Neural cell (in vitro differentiated cells): ENCODE measurements at regions not wholly inside any gene's neighbourhood (a gene's known extent, or its start where the extent isn't known, plus 50 kb on each side); places are given as distances from the start of the nearest gene placed in this dataset.
A peak's percentile ranks its signal among the peaks of the same experiment; 100 is the strongest.

Experiments
- H2AFZ ChIP-seq: fragments of 200-600, 300-800 bp; sonication (generic), shearing (Covaris generic); 2 replicates; pipeline ENCODE4 v1.6.0; 2014; ENCODE audit warnings: low read depth, mild to moderate bottlenecking, antibody characterized with exemption, low read length, moderate library complexity
- H3F3A ChIP-seq: fragments of 200-600 bp; shearing (Covaris generic); 2 replicates; pipeline ENCODE4 v1.6.1; 2016; ENCODE audit warnings: mild to moderate bottlenecking, moderate library complexity, mixed read lengths, antibody characterized with exemption, low read length; ENCODE audit not compliant: insufficient read depth, poor library complexity, severe bottlenecking
- H3K27ac ChIP-seq: fragments of 200-600, 300-800 bp; sonication (generic), shearing (Covaris generic); 2 replicates; pipeline ENCODE4 v1.5.1; 2014; ENCODE audit warnings: mild to moderate bottlenecking, low read length, moderate library complexity
- H3K27me3 ChIP-seq: fragments of 300-800, 200-600 bp; sonication (generic), shearing (Covaris generic); 2 replicates; pipeline ENCODE4 v1.6.0; 2014; ENCODE audit warnings: mild to moderate bottlenecking, low read depth, low read length, moderate library complexity; ENCODE audit not compliant: insufficient read depth
- H3K36me3 ChIP-seq: fragments of 300-800, 200-600 bp; sonication (generic), shearing (Covaris generic); 2 replicates; pipeline ENCODE4 v1.5.1; 2014; ENCODE audit warnings: mild to moderate bottlenecking, antibody characterized with exemption, low read length, moderate library complexity; ENCODE audit not compliant: insufficient read depth
- H3K4me2 ChIP-seq: fragments of 300-800, 200-600 bp; sonication (generic), shearing (Covaris generic); 2 replicates; pipeline ENCODE4 v1.6.0; 2014; ENCODE audit warnings: mild to moderate bottlenecking, low read length
- H3K4me3 ChIP-seq: fragments of 300-800, 200-600 bp; sonication (generic), shearing (Covaris generic); 2 replicates; pipeline ENCODE4 v1.5.1; 2014; ENCODE audit warnings: mild to moderate bottlenecking, low read length, moderate library complexity
- H3K79me2 ChIP-seq: fragments of 200-600 bp; shearing (Covaris generic); replicated peaks from 2 replicates; pipeline ENCODE4 v1.6.0; 2014; ENCODE audit warnings: mild to moderate bottlenecking, low read length, moderate library complexity; ENCODE audit not compliant: insufficient read depth
- H3K9ac ChIP-seq: fragments of 300-800, 200-600 bp; sonication (generic), shearing (Covaris generic); 2 replicates; pipeline ENCODE4 v1.6.1; 2016; ENCODE audit warnings: mild to moderate bottlenecking, low read length, mixed read lengths
- H3K9me2 ChIP-seq: fragments of 200-600 bp; shearing (Covaris generic); 2 replicates; pipeline ENCODE4 v1.6.1; 2016; ENCODE audit warnings: mild to moderate bottlenecking, low read length, mixed read lengths; ENCODE audit not compliant: insufficient read depth
- H3K9me3 ChIP-seq: fragments of 200-600, 300-800 bp; sonication (generic), shearing (Covaris generic); 2 replicates; pipeline ENCODE4 v1.6.1; 2016; ENCODE audit warnings: mild to moderate bottlenecking, mixed run types, low read length, moderate library complexity, mixed read lengths
- H4K20me1 ChIP-seq: fragments of 200-600 bp; shearing (Covaris generic); 2 replicates; pipeline ENCODE4 v1.6.1; 2016; ENCODE audit warnings: mild to moderate bottlenecking, mixed run types; ENCODE audit not compliant: insufficient read depth
- EP300 ChIP-seq: fragments of 450-650 bp; conservative IDR thresholded peaks from 2 replicates; pipeline ENCODE4 v1.6.1; 2014; ENCODE audit warnings: antibody characterized with exemption, mild to moderate bottlenecking, moderate library complexity; ENCODE audit not compliant: poor library complexity, severe bottlenecking
- EZH2 ChIP-seq: fragments of 200-600, 300-800 bp; shearing (Covaris generic), sonication (generic); IDR thresholded peaks from 2 replicates; pipeline ENCODE4 v1.6.1; 2014; ENCODE audit warnings: antibody characterized with exemption, low read length, borderline replicate concordance, mild to moderate bottlenecking; ENCODE audit not compliant: insufficient read depth, poor library complexity, severe bottlenecking
- MXI1 ChIP-seq: fragments of 450-650 bp; conservative IDR thresholded peaks from 2 replicates; pipeline ENCODE4 v1.6.1; 2014; ENCODE audit warnings: antibody characterized with exemption, mild to moderate bottlenecking; ENCODE audit not compliant: poor library complexity, severe bottlenecking
- POLR2AphosphoS5 ChIP-seq: IDR thresholded peaks from 2 replicates; pipeline ENCODE4 v1.6.1; 2012
- RAD21 ChIP-seq: fragments of 450-650 bp; conservative IDR thresholded peaks from 2 replicates; pipeline ENCODE4 v1.6.1; 2014; ENCODE audit warnings: antibody characterized with exemption, mild to moderate bottlenecking, moderate library complexity
- SMC3 ChIP-seq: fragments of 450-650 bp; conservative IDR thresholded peaks from 2 replicates; pipeline ENCODE4 v1.6.1; 2014; ENCODE audit warnings: antibody characterized with exemption, mild to moderate bottlenecking, moderate library complexity; ENCODE audit not compliant: poor library complexity
- TAF1 ChIP-seq: IDR thresholded peaks from 2 replicates; pipeline ENCODE4 v1.6.1; 2012; ENCODE audit warnings: low read depth
- TF ChIP-seq, protein P1 (sequence below): IDR thresholded peaks from 2 replicates; pipeline ENCODE4 v1.6.1; 2012; ENCODE audit warnings: borderline replicate concordance

GRCh38 chr7:21317966-21318915, 109.6 kb upstream of the SP4 start:
- H3K4me2 ChIP-seq, result no peak overlapping the region
- no peak overlapping the region for H3K4me3 ChIP-seq
- H3K9me2 ChIP-seq, result no peaks in the 10 kb centered on the region
- no peaks in the 10 kb centered on the region for H3K9me3 ChIP-seq
- H3K27me3 ChIP-seq, result no peaks in the 10 kb centered on the region
- no peaks in the 10 kb centered on the region for H3F3A ChIP-seq
- no peak overlapping the region for H3K9ac ChIP-seq
- TF ChIP-seq POLR2AphosphoS5 (peak; percentile 26), TAF1 (no peak)
- TF ChIP-seq, protein P1, sequence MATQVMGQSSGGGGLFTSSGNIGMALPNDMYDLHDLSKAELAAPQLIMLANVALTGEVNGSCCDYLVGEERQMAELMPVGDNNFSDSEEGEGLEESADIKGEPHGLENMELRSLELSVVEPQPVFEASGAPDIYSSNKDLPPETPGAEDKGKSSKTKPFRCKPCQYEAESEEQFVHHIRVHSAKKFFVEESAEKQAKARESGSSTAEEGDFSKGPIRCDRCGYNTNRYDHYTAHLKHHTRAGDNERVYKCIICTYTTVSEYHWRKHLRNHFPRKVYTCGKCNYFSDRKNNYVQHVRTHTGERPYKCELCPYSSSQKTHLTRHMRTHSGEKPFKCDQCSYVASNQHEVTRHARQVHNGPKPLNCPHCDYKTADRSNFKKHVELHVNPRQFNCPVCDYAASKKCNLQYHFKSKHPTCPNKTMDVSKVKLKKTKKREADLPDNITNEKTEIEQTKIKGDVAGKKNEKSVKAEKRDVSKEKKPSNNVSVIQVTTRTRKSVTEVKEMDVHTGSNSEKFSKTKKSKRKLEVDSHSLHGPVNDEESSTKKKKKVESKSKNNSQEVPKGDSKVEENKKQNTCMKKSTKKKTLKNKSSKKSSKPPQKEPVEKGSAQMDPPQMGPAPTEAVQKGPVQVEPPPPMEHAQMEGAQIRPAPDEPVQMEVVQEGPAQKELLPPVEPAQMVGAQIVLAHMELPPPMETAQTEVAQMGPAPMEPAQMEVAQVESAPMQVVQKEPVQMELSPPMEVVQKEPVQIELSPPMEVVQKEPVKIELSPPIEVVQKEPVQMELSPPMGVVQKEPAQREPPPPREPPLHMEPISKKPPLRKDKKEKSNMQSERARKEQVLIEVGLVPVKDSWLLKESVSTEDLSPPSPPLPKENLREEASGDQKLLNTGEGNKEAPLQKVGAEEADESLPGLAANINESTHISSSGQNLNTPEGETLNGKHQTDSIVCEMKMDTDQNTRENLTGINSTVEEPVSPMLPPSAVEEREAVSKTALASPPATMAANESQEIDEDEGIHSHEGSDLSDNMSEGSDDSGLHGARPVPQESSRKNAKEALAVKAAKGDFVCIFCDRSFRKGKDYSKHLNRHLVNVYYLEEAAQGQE, result peak; percentile 27
- no peak overlapping the region for H2AFZ ChIP-seq
- H4K20me1 ChIP-seq, result no peaks in the 10 kb centered on the region
- H3K79me2 ChIP-seq, result no peaks in the 10 kb centered on the region
- no peaks in the 10 kb centered on the region for H3K36me3 ChIP-seq
- peak overlapping the region; percentile 8 for H3K27ac ChIP-seq

DNA sequence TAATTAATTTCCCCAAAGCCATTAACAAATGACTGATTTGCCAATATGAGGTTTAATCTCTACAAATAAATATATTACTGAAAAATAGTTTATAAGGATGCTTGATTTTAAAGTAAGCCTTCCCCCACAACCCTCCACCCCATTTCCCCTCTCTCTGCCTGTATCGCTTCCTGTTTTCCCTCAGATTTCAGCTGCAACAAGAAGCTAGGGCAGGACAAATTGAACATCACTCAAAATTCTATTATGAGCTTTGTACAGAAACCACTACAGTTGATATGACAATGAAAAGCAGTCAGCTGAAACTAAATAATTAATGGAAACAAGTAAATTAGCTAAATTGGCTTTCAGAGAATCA, 109.0 kb upstream of the SP4 start:
- no peak overlapping the region for H3K4me2 ChIP-seq
- no peak for TF ChIP-seq RAD21
- TF ChIP-seq EZH2, result no peak
- no peak for TF ChIP-seq POLR2AphosphoS5
- no peak for TF ChIP-seq SMC3
- no peak for TF ChIP-seq MXI1
- TF ChIP-seq EP300, result no peak
- no peak for TF ChIP-seq TAF1
- TF ChIP-seq, protein P1, result no peak
- no peaks in the 10 kb centered on the region for H3K27me3 ChIP-seq
- H3K36me3 ChIP-seq, result no peaks in the 10 kb centered on the region
- no peak overlapping the region for H3K9ac ChIP-seq
- no peak overlapping the region for H3K4me3 ChIP-seq
- H3K9me2 ChIP-seq, result no peaks in the 10 kb centered on the region
- H4K20me1 ChIP-seq, result no peaks in the 10 kb centered on the region
- H2AFZ ChIP-seq, result no peak overlapping the region
- no peaks in the 10 kb centered on the region for H3K9me3 ChIP-seq
- no peaks in the 10 kb centered on the region for H3F3A ChIP-seq
- peak overlapping the region; percentile 8 for H3K27ac ChIP-seq
- H3K79me2 ChIP-seq, result no peaks in the 10 kb centered on the region
